ENCODE measurements at regions not wholly inside any gene's neighbourhood (a gene's known extent, or its start where the extent isn't known, plus 50 kb on each side); places are given as distances from the start of the nearest gene placed in this dataset.

DNA sequence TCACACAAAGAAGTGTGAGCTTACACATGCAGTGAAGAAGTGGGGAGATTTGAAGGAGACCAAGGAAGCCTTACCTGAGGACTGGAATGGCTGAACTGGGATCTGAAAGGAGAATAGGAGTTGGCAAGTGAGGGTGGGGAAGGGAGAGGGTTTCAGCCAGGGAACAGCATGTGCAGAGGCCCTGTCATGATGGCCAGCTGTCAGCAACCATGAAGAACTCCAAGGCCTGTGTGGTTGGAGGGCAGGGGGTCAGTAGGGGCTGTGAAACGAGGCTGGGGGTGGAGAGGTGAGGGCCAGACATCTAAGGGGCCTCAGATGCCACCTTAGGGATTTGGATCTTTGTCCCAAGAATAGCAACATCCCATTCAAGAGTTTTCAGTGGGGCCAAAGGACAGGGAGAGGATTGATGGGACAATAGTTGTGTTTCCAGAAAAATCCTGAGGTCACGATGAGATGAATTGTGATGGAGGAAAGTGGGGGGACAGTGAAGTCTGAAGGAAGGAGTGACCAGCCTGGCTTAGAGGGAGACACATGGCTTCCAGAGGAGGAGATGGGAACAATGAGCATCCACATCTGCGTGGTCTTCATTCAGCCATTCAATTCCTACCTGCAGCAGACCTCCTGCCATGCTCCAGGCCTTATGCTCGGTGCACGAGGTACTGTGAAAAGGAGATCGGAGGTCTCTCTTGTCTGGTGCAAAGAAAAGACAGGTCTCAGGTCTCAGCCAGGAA lies 187.6 kb downstream of the MATN1 start:
- Histone ChIP-seq H3K4me1 (ENCODE audit: insufficient read depth, low read length) (no peaks in the 10 kb centered on the region), H3K79me2 (ENCODE audit: insufficient read depth, low read length) (no peaks in the 10 kb centered on the region), H3K27ac (ENCODE audit: low read depth, low read length) (no peak overlapping the region), H3K4me2 (ENCODE audit: low read length) (no peak overlapping the region), H3K9ac (ENCODE audit: low read length) (no peak overlapping the region), H2AFZ (ENCODE audit: low read depth, low read length) (no peak overlapping the region), H3K4me3 (ENCODE audit: insufficient read depth, low read depth, low read length) (no peak overlapping the region), H3K27me3 (ENCODE audit: insufficient read depth, low read length) (no peaks in the 10 kb centered on the region), H3K36me3 (ENCODE audit: insufficient read depth, low read length) (no peaks in the 10 kb centered on the region), H4K20me1 (ENCODE audit: insufficient read depth, low read length) (no peaks in the 10 kb centered on the region), H3K9me3 (ENCODE audit: insufficient read depth, low read depth, low read length) (no peaks in the 10 kb centered on the region)
- no peak overlapping the region for H3K27ac Mint-ChIP-seq (ENCODE audit: unreplicated experiment)
- FAIRE-seq = no peak
- H3K9me3 Mint-ChIP-seq (ENCODE audit: unreplicated experiment) = peaks cover 2% of the 10 kb centered on the region
- peaks cover 4% of the 10 kb centered on the region for H3K4me1 Mint-ChIP-seq (ENCODE audit: low read depth, unreplicated experiment)
- DNase-seq (ENCODE audit: low read depth) = no peak
- TF ChIP-seq EZH2 (IDR thresholded peaks at IDR 0.05; ENCODE audit: insufficient read depth, low read length) = no peak
- TF ChIP-seq, protein P1, sequence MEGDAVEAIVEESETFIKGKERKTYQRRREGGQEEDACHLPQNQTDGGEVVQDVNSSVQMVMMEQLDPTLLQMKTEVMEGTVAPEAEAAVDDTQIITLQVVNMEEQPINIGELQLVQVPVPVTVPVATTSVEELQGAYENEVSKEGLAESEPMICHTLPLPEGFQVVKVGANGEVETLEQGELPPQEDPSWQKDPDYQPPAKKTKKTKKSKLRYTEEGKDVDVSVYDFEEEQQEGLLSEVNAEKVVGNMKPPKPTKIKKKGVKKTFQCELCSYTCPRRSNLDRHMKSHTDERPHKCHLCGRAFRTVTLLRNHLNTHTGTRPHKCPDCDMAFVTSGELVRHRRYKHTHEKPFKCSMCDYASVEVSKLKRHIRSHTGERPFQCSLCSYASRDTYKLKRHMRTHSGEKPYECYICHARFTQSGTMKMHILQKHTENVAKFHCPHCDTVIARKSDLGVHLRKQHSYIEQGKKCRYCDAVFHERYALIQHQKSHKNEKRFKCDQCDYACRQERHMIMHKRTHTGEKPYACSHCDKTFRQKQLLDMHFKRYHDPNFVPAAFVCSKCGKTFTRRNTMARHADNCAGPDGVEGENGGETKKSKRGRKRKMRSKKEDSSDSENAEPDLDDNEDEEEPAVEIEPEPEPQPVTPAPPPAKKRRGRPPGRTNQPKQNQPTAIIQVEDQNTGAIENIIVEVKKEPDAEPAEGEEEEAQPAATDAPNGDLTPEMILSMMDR (IDR thresholded peaks at IDR 0.05; ENCODE audit: insufficient read depth, low read depth, low read length) = no peak
- no peak overlapping the region for H3K4me3 Mint-ChIP-seq (ENCODE audit: unreplicated experiment)
- H3K36me3 Mint-ChIP-seq (ENCODE audit: low read depth, unreplicated experiment) = no peaks in the 10 kb centered on the region
- peaks cover 30% of the 10 kb centered on the region for H3K27me3 Mint-ChIP-seq (ENCODE audit: low read depth, unreplicated experiment)

DNA sequence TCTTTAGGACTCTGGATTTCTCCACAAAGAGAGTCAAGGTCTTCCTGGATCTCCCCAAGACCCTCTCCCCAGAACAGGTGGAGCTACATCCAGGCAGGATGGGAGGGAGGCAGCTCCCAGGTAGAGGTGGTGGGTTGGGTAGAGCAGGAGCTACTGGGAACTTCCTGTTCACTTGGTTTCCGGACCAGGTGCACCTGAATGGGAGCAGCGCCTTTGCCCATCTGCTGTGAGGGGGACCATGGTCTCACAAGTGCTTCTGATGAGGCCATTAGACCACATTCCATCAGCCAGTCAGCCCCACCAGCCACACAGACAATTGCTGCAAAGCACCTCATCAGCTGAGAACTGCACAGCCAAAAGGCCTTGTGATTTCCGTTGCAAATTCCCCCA lies 188.8 kb downstream of the MATN1 start:
- H3K9me3 ChIP-seq (ENCODE audit: insufficient read depth, low read depth, low read length) = no peaks in the 10 kb centered on the region
- no peak overlapping the region for H3K4me3 ChIP-seq (ENCODE audit: insufficient read depth, low read depth, low read length)
- H3K27ac ChIP-seq (ENCODE audit: low read depth, low read length) = no peak overlapping the region
- no peak for DNase-seq (ENCODE audit: low read depth)
- H3K79me2 ChIP-seq (ENCODE audit: insufficient read depth, low read length) = no peaks in the 10 kb centered on the region
- no peak overlapping the region for H2AFZ ChIP-seq (ENCODE audit: low read depth, low read length)
- H3K4me1 ChIP-seq (ENCODE audit: insufficient read depth, low read length) = no peaks in the 10 kb centered on the region
- H3K4me2 ChIP-seq (ENCODE audit: low read length) = no peak overlapping the region
- Mint-ChIP-seq H3K36me3 (ENCODE audit: low read depth, unreplicated experiment) (no peaks in the 10 kb centered on the region), H3K4me1 (ENCODE audit: low read depth, unreplicated experiment) (peaks cover 4% of the 10 kb centered on the region), H3K27ac (ENCODE audit: unreplicated experiment) (no peak overlapping the region), H3K9me3 (ENCODE audit: unreplicated experiment) (peaks cover 2% of the 10 kb centered on the region), H3K4me3 (ENCODE audit: unreplicated experiment) (no peak overlapping the region), H3K27me3 (ENCODE audit: low read depth, unreplicated experiment) (peaks cover 24% of the 10 kb centered on the region)
- FAIRE-seq = no peak
- no peaks in the 10 kb centered on the region for H3K36me3 ChIP-seq (ENCODE audit: insufficient read depth, low read length)
- H3K27me3 ChIP-seq (ENCODE audit: insufficient read depth, low read length) = no peaks in the 10 kb centered on the region
- TF ChIP-seq, protein P1 (IDR thresholded peaks at IDR 0.05; ENCODE audit: insufficient read depth, low read depth, low read length) = no peak
- no peak for TF ChIP-seq EZH2 (IDR thresholded peaks at IDR 0.05; ENCODE audit: insufficient read depth, low read length)
- no peaks in the 10 kb centered on the region for H4K20me1 ChIP-seq (ENCODE audit: insufficient read depth, low read length)
- H3K9ac ChIP-seq (ENCODE audit: low read length) = no peak overlapping the region

DNA sequence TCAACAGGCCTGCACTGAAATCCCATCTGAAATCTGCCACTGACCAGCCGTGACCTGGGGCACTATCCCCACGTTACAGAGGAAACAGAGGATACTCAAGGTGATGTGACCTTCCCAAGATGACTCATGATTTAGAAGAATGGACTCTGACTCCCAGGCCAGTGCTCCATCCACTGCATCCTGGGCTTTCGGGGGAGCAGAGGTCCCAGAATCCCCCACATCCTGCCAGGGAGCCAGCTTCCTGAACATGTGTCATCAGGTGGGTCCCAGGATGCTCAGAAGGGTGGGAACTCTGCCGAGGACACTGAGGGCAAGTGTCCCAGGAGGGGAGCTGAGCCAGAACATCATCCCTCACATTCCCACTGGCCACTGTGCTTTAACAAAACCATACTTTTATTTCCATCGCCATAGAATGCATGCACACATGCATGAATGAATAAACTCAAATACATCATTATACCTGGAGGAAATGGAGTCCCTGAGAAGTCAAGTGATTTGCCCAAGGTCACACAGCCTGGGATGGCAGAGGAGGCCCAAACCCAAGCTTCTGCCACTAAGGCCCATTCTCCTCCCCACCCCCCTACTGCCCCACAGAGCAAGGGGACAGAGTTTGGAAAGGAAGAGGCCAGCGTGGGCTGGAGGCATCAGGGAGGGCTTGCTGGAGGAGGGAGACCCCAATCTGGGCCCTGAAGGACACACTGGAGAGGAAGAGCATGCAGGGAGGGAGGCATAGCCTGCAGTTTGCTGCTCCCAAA lies 189.4 kb downstream of the MATN1 start:
- Mint-ChIP-seq H3K4me1 (ENCODE audit: low read depth, unreplicated experiment) (peaks cover 4% of the 10 kb centered on the region), H3K4me3 (ENCODE audit: unreplicated experiment) (no peak overlapping the region), H3K9me3 (ENCODE audit: unreplicated experiment) (peaks cover 2% of the 10 kb centered on the region), H3K36me3 (ENCODE audit: low read depth, unreplicated experiment) (no peaks in the 10 kb centered on the region), H3K27me3 (ENCODE audit: low read depth, unreplicated experiment) (peaks cover 21% of the 10 kb centered on the region), H3K27ac (ENCODE audit: unreplicated experiment) (no peak overlapping the region)
- Histone ChIP-seq H3K4me2 (ENCODE audit: low read length) (no peak overlapping the region), H3K27ac (ENCODE audit: low read depth, low read length) (no peak overlapping the region), H3K36me3 (ENCODE audit: insufficient read depth, low read length) (no peaks in the 10 kb centered on the region), H3K9me3 (ENCODE audit: insufficient read depth, low read depth, low read length) (no peaks in the 10 kb centered on the region), H4K20me1 (ENCODE audit: insufficient read depth, low read length) (no peaks in the 10 kb centered on the region), H3K79me2 (ENCODE audit: insufficient read depth, low read length) (no peaks in the 10 kb centered on the region), H2AFZ (ENCODE audit: low read depth, low read length) (no peak overlapping the region), H3K9ac (ENCODE audit: low read length) (no peak overlapping the region), H3K4me3 (ENCODE audit: insufficient read depth, low read depth, low read length) (no peak overlapping the region), H3K4me1 (ENCODE audit: insufficient read depth, low read length) (no peaks in the 10 kb centered on the region), H3K27me3 (ENCODE audit: insufficient read depth, low read length) (no peaks in the 10 kb centered on the region)
- no peak for FAIRE-seq
- TF ChIP-seq, protein P1 (IDR thresholded peaks at IDR 0.05; ENCODE audit: insufficient read depth, low read depth, low read length) = no peak
- TF ChIP-seq EZH2 (IDR thresholded peaks at IDR 0.05; ENCODE audit: insufficient read depth, low read length) = no peak
- DNase-seq (ENCODE audit: low read depth) = no peak
